ENCODE measurements at regions not wholly inside any gene's neighbourhood (a gene's known extent, or its start where the extent isn't known, plus 50 kb on each side); places are given as distances from the start of the nearest gene placed in this dataset.

DNA sequence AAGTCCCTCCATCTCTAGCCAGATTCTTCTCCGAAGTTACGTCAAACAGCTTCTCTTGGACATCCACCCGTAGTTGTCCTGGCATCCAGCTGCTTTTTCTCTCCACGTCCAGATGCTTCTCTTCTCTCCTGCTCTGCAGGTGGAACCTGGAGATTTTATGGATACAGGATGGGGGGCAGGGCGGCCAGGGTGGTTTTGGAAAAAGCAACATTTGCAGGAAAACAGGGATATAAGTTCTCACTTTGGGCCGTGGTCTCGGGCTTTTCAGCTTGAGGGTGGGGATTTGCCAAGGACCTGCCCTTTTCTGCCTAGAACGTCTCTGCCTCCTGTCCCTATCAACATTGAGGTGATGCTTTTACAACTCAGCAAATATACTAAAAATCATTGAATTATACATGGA, 1941.6 kb upstream of the C9orf72 start:
- no peak overlapping the region for H3K27ac ChIP-seq
- ChIA-PET CTCF (no interaction called here), POLR2A (ENCODE audit: low non-redundant PET) (no interaction called here)
- no peak for DNase-seq (ENCODE audit: low spot score)
- TF ChIP-seq, protein P1, sequence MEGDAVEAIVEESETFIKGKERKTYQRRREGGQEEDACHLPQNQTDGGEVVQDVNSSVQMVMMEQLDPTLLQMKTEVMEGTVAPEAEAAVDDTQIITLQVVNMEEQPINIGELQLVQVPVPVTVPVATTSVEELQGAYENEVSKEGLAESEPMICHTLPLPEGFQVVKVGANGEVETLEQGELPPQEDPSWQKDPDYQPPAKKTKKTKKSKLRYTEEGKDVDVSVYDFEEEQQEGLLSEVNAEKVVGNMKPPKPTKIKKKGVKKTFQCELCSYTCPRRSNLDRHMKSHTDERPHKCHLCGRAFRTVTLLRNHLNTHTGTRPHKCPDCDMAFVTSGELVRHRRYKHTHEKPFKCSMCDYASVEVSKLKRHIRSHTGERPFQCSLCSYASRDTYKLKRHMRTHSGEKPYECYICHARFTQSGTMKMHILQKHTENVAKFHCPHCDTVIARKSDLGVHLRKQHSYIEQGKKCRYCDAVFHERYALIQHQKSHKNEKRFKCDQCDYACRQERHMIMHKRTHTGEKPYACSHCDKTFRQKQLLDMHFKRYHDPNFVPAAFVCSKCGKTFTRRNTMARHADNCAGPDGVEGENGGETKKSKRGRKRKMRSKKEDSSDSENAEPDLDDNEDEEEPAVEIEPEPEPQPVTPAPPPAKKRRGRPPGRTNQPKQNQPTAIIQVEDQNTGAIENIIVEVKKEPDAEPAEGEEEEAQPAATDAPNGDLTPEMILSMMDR (conservative IDR thresholded peaks at IDR 0.05; ENCODE audit: low read depth) = no peak

DNA sequence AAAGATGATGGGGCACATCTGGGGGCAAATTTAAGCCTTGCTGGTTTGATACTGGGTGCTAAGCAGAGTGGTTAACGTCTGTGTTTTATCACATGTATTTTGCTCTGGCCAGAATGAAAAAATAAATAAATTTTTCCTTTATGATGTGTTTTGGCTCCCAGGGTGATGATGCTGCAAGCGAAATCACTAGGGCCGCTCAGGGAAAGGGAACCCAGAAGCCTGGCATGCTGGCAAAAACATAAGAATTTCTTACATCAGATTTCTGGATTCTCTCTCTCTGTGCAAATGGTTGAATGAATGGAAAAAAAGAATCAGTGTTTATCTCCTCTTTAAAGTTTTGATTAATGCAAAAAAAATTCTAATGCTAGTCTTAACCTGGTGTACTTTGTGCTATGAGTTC, 1975.2 kb upstream of the C9orf72 start:
- TF ChIP-seq, protein P1 (conservative IDR thresholded peaks at IDR 0.05; ENCODE audit: low read depth) = no peak
- DNase-seq (ENCODE audit: low spot score) = no peak
- ChIA-PET CTCF (no interaction called here), POLR2A (ENCODE audit: low non-redundant PET) (no interaction called here)
- no peak overlapping the region for H3K27ac ChIP-seq

DNA sequence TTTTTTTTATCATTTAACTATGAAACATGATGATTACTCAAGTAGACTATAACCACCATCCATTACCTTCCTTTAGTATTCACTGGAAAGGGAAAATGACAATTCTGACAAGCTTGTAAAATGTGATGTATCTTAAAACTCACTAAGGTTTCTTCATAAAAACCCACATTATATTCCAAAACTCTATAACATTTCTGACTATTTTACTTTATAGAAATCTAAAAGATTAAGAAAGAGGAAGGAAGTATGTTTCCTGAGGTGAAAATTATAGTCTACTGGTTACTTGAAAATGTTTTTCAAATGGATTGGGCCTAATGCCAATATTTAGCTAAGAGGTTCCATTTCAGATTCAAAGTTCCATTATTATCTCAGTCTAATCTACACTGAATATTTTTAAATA, 1982.2 kb upstream of the C9orf72 start:
- ChIA-PET CTCF (interaction anchor here (0.8 kb wide), 1 partner anchor 18 kb away, joined by 4 read pairs; no protein-coding TSS in a partner anchor), POLR2A (ENCODE audit: low non-redundant PET) (no interaction called here)
- TF ChIP-seq, protein P1 (conservative IDR thresholded peaks at IDR 0.05; ENCODE audit: low read depth) = no peak
- H3K27ac ChIP-seq = no peak overlapping the region
- no peak for DNase-seq (ENCODE audit: low spot score)

DNA sequence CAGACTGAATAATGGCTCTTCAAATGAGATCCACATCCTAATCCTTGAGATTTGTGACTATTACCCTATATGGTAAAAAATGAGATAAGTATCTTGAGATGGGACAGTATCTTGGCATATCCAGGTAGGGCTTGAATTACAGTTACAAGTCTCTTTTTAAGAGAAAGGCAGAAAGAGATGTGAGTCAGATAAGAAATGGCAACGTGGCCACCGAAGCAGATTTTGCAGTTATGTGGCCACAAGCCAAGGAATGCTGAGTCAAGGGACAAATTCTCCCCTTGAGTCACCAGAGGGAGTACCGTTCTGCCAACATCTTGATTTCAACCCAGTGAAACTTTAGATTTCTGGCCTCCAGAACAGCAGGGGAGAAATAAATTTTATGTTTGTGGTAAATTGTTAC, 1983.0 kb upstream of the C9orf72 start:
- CTCF ChIA-PET = no interaction called here
- TF ChIP-seq, protein P1 (conservative IDR thresholded peaks at IDR 0.05; ENCODE audit: low read depth) = no peak; the same call in 1 of the 2 replicates
- POLR2A ChIA-PET (ENCODE audit: low non-redundant PET) = no interaction called here
- peak; percentile 71 for DNase-seq (ENCODE audit: low spot score)
- no peak overlapping the region for H3K27ac ChIP-seq

DNA sequence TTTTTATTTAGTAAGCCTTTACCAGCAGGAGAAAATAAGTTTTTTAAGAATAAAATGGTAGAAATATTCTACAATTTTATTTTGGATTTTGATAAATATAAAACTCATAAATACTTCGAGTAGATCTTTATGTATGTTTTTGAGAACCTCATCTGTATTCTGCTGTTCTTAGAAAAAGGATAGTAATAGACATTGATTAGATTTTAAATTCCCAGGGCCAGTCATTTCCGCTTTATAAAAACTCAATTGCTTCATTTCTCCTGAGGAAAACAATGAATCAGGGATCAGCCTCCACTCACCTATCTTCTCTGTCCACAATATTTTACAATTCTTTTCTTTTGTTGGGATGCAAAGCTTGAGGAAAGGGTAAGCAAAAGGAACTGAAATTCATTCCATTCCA, 1983.5 kb upstream of the C9orf72 start:
- ChIA-PET POLR2A (ENCODE audit: low non-redundant PET) (no interaction called here), CTCF (interaction anchor here (0.6 kb wide), 1 partner anchor 87 kb away, joined by 3 read pairs; no protein-coding TSS in a partner anchor)
- no peak for DNase-seq (ENCODE audit: low spot score)
- TF ChIP-seq, protein P1 (conservative IDR thresholded peaks at IDR 0.05; ENCODE audit: low read depth) = no peak
- no peak overlapping the region for H3K27ac ChIP-seq

DNA sequence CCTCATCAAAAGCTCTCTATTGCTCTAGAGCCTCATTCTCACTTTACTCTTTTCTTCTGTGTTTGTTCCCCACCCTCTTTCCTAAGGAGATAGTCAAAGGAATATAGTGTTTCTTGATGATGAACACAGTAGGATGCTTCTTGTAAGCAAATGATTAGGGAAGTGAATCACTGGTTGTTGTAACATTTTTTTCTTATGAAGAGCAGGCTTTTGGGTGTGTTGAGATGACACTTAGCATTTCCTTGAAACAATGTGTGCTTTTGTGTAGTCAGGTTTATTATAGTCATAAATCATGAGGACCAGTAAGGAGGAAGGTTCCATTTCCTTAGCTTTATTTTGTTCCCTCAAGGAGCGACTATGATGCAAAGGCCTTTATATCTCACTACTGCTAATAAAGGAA, 1991.3 kb upstream of the C9orf72 start:
- ChIA-PET CTCF (interaction anchor here (0.7 kb wide), 1 partner anchor 1832 kb away, joined by 3 read pairs; no protein-coding TSS in a partner anchor), POLR2A (ENCODE audit: low non-redundant PET) (no interaction called here)
- H3K27ac ChIP-seq = no peak overlapping the region
- TF ChIP-seq, protein P1 (conservative IDR thresholded peaks at IDR 0.05; ENCODE audit: low read depth) = no peak
- DNase-seq (ENCODE audit: low spot score) = peak; percentile 1

DNA sequence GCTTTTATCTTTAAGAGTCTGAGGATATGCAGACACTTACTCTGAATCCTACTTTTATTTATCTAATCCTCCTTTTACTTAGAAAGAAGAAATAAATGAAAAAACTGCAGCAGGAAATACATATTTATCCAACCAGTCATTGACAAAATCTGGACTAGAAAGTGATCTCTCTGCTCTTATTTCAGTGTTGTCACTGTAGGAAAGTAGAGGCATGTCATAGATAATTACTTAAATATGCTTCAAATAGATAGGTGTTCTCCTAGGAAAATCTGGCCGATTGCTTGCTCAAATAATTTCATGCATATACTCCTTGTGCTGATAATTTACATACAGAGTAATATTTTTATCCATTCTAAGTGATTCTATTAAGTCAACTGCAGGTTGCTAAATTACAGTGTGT, 2001.9 kb upstream of the C9orf72 start:
- ChIA-PET CTCF (no interaction called here), POLR2A (ENCODE audit: low non-redundant PET) (no interaction called here)
- TF ChIP-seq, protein P1 (conservative IDR thresholded peaks at IDR 0.05; ENCODE audit: low read depth) = no peak
- H3K27ac ChIP-seq = no peak overlapping the region
- DNase-seq (ENCODE audit: low spot score) = no peak

Data from RWPE1 (cell line).